Adrenal gland (tissue), 9 donors: ENCODE measurements at regions not wholly inside any gene's neighbourhood (a gene's known extent, or its start where the extent isn't known, plus 50 kb on each side); places are given as distances from the start of the nearest gene placed in this dataset.

Experiments used
- DNase-seq, 7 donors: peaks; one replicate each; pipeline ENCODE4 v3.0.0-alpha.2; 2019 to 2020
- H3K27ac ChIP-seq, 5 donors: fragments of 200-600 bp; sonication (generic) in 4 of 5; 1 replicate in 3 of 5; 2 replicates in 2 of 5; pipeline versions ENCODE4 v1.5.1 to v1.8.0; 2016 to 2020; ENCODE audit warnings: mild to moderate bottlenecking in 1 of 5
- H3K27me3 ChIP-seq: fragments of 200-600 bp; 2 replicates; pipeline ENCODE4 v1.8.0; 2021
- H3K36me3 ChIP-seq, 2 donors: fragments of 200-600 bp; replicated peaks in 1 of 2; 1 replicate in 1 of 2; 2 replicates in 1 of 2; pipeline versions ENCODE4 v1.5.1 to v1.8.0; 2018 to 2022
- H3K4me1 ChIP-seq, 2 donors: fragments of 200-600 bp; replicated peaks in 1 of 2; 1 replicate in 1 of 2; 2 replicates in 1 of 2; pipeline versions ENCODE4 v1.5.1 to v1.8.0; 2018 to 2021
- H3K4me3 ChIP-seq, 4 donors: fragments of 200-600 bp; sonication (generic) in 3 of 4; one replicate each; pipeline ENCODE4 v1.5.1; 2016 to 2018
- H3K9me3 ChIP-seq, 3 donors: fragments of 200-600 bp; sonication (generic) in 1 of 3; replicated peaks in 1 of 3; 1 replicate in 2 of 3; 2 replicates in 1 of 3; pipeline versions ENCODE4 v1.5.1 to v1.8.0; 2016 to 2021
- CTCF ChIP-seq, 6 experiments: fragments of 450-650 bp in 4 of 6; fragments of 200-600 bp in 2 of 6; sonication (generic) in 1 of 6; IDR thresholded peaks; 1 replicate in 5 of 6; 2 replicates in 1 of 6; pipeline versions ENCODE4 v1.5.1 to v1.8.0; 2016 to 2021; ENCODE audit warnings: antibody characterized with exemption in 6 of 6, mild to moderate bottlenecking in 2 of 6, moderate library complexity in 1 of 6
- POLR2A ChIP-seq, 2 donors: fragments of 450-650 bp; IDR thresholded peaks; one replicate each; pipeline ENCODE4 v1.6.1; 2017; ENCODE audit warnings: antibody characterized with exemption in 2 of 2, mild to moderate bottlenecking in 2 of 2, moderate library complexity in 1 of 2
- WGBS, 4 donors: extraction: QIAGEN DNeasy Blood & Tissue Kit in 2 of 4; methylation state at CpG; one replicate each; pipeline versions ENCODE4 v1.1.5 to v1.1.7; 2013 to 2017; 5-methylcytosine and 5-hydroxymethylcytosine counted together
- intact Hi-C, 2 donors: fragments of 100-400 bp; cut with DNase I; formaldehyde crosslinking; loops; one replicate each; pipeline versions ENCODE4 v1.14.1 to v1.15.0; 2022 to 2023
- donor health status: healthy with polysubstance abuse.
- donor health status: Bipolar disorder and iron deficiency.
- donor health status: DM: yes; HTN: yes; CAD: no.
- donor health status: DM: no; HTN: no; CAD: no.
- donor health status: DM: no; HTN: no; CAD: no.

DNA sequence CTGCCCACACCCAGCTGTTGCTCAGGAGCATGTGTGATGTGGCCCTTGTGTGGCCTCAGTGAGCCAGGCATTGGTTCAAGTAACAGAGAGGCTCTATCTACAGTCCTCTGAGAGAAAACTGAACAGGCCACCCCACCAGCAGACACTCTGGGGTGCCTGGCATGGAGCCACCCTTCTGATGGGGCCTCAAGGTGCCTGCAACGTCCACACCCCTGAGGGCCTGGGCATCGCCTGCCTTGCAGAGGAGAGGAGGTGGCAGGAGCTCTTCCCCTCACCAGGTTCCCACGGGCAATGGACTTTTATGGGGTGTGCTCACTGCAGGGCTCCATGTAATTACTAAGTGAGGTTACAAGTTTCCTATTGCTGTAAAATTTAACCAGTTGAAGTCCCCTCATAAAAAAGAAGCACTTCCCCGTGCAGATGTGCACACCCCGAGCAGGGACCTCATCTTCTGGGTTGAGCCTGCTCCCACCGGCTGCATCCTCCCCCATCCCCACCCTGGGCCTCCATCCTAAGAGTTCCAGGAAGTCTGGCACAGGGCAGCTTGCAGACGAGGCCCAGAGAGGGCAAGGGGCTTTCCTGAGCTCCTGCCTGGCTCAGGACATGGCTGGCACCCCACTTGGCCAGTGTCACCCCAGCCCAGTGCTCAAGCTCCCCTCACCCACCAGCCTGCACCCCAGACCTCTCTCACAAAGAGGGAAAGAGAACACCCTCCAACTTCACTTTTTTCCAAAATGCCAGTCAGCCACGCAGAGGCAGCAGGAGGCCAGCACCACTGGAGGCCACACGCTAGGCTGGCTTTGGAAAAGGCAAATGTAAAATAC, 270.4 kb upstream of the RTL1 start:
- no peak overlapping the region for H3K4me3 ChIP-seq
- no peaks in the 10 kb centered on the region for H3K4me1 ChIP-seq
- H3K27ac ChIP-seq = no peak overlapping the region
- WGBS, 4 donors = 71 to 84% (median 82%) methylated on average over 6 to 9 of the region's 9 CpGs
- no peaks in the 10 kb centered on the region for H3K9me3 ChIP-seq
- H3K27me3 ChIP-seq = no peaks in the 10 kb centered on the region
- intact Hi-C loops = no loop called here
- no peaks in the 10 kb centered on the region for H3K36me3 ChIP-seq
- TF ChIP-seq POLR2A (IDR thresholded peaks at IDR 0.05) (no peak), CTCF (IDR thresholded peaks at IDR 0.05) (no peak)
- no peak for DNase-seq

GRCh38 chr14:101174522-101174838, 271.0 kb upstream of the RTL1 start:
- Histone ChIP-seq H3K36me3 (no peaks in the 10 kb centered on the region), H3K4me1 (no peaks in the 10 kb centered on the region), H3K4me3 (no peak overlapping the region), H3K27me3 (no peaks in the 10 kb centered on the region), H3K9me3 (no peaks in the 10 kb centered on the region), H3K27ac (no peak overlapping the region)
- WGBS, 4 donors = 84 to 91% (median 86%) methylated on average over 3 to 12 of the region's 12 CpGs
- intact Hi-C loops = no loop called here
- no peak for TF ChIP-seq CTCF (IDR thresholded peaks at IDR 0.05)
- TF ChIP-seq POLR2A (IDR thresholded peaks at IDR 0.05) = no peak
- DNase-seq = peak in 1 of 7 donors; percentile 50

- peak in 1 of 7 donors; percentile 37 for DNase-seq
- Histone ChIP-seq H3K27me3 (no peaks in the 10 kb centered on the region), H3K36me3 (no peaks in the 10 kb centered on the region), H3K4me3 (no peak overlapping the region), H3K4me1 (no peaks in the 10 kb centered on the region), H3K9me3 (no peaks in the 10 kb centered on the region), H3K27ac (no peak overlapping the region)
- WGBS, 4 donors = 71 to 93% (median 90%) methylated on average over 5 to 9 of the region's 9 CpGs
- no peak for TF ChIP-seq POLR2A (IDR thresholded peaks at IDR 0.05)
- intact Hi-C loops = no loop called here
These were observed 271.6 kb upstream of the RTL1 start for GRCh38 chr14:101174980-101175606.

DNA sequence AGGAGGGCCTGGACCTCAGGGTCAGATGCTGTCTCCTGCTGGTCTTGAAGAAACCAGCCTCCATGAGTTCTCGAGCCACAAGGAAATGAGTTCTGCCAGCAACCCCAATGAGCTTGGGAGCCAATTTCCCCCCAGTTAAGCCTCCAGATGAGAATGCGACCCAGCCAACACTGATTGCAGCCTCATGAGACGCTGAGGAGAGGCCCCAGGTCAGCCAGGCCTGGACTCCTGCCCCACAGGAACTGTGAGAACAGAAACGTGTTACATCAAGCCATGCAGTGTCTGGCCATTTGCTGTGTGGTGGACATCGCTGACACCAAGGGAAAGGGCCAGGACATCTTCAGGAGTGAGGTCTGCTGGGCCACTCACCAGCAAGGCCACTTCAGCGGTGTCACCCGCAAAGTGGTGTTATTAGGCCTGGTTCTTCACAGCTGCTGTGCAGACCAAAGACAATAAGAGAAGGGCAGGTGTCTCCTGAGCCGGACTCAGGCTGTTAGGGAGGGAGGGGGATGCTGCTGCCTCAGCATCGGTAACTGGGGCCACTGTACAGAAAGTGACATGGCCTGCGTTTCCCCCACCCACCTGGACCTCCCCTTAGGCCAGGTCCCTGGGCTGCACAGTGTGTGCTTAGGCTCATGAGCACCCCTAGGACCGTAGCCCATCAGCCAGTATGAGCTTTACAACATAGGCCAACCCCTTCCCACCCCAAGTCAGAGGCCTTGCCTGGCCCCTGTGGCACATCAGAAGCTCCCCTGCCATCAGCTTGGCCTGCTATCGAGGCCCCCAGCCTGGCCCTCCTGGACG, 272.4 kb upstream of the RTL1 start:
- Histone ChIP-seq H3K9me3 (no peaks in the 10 kb centered on the region), H3K27ac (no peak overlapping the region), H3K4me1 (no peaks in the 10 kb centered on the region), H3K27me3 (no peaks in the 10 kb centered on the region), H3K36me3 (no peaks in the 10 kb centered on the region), H3K4me3 (no peak overlapping the region)
- intact Hi-C loops = no loop called here
- TF ChIP-seq CTCF (IDR thresholded peaks at IDR 0.05) (no peak), POLR2A (IDR thresholded peaks at IDR 0.05) (no peak)
- 87 to 92% (median 90%) methylated on average over 8 to 13 of the region's 13 CpGs for WGBS, 4 donors
- DNase-seq = peak in 1 of 7 donors; percentile 27
